Fibroblast of skin of abdomen (primary cell): ENCODE measurements at regions not wholly inside any gene's neighbourhood (a gene's known extent, or its start where the extent isn't known, plus 50 kb on each side); places are given as distances from the start of the nearest gene placed in this dataset.
A peak's percentile ranks its signal among the peaks of the same experiment; 100 is the strongest.
"Not testable (repeated sequence)": the region's sequence is repeated elsewhere in the genome, so short reads cannot be mapped to it uniquely, and the experiment has no call there.

Experiments
- DNase-seq: peaks from one replicate; pipeline ENCODE4 v3.0.0-alpha.2; 2013

GRCh38 chr17:72561680-72562079, 440.9 kb downstream of the SOX9 start:
- no peak for DNase-seq

- DNase-seq = no peak
These were observed 441.9 kb downstream of the SOX9 start for GRCh38 chr17:72562615-72563188.

GRCh38 chr17:72563952-72564351, 443.1 kb downstream of the SOX9 start:
- DNase-seq = no peak

- DNase-seq = no peak
These were observed 444.2 kb downstream of the SOX9 start for GRCh38 chr17:72565006-72565405.

DNA sequence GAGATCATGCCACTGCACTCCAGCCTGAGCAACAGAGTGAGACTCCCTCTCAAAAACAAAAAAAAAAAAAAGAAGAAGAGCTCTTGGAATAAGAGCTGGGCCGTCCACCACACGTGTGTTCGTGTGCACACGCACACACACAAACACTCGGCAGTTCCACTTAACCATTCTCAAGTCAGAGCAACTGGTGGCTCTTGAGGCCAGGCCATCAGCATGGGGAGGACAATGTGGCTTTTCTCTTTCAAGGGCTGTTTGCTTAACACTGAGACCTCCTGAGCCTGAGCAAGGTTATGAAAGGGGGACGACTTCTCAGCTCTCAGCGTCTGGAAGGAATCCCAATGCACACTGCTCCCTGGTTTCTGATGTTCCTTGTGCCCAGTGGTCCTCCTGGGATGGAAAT, 444.9 kb downstream of the SOX9 start:
- no peak for DNase-seq

DNA sequence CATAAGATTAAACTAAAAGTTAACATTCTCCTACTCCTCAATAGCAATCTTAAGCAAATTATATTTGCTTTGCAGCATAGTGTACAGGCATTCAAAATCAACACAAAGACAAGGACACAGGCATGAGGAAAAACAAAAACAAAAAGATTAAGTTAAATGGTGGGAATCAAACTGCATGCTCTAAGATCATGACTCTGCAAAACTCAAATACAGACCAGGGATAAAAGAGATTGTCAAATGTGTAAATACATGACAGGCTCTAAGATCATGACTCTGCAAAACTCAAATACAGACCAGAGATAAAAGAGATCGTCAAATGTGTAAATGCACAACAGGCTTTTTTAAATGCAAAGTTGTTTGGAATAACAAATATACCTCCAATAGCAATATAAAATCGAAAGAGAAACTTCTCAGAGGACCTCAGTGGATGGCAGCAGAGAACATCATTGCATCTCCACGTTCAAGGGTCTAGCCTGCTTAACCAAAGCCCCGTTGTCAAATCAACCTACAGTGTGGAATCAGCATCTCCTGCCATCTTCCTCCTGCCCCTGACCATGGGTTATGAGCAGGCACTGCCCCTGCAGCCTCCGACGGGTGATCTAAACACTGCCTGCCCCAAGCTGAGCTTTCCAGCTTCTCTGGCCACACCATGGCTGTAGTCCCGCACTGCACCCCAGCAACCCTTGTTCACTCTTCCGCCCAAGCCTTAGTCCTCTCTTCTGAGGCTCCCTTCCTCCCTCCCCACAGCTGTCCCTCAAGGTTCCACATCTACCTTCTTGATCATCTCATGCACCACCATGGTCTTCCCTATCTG, 446.1 kb downstream of the SOX9 start:
- DNase-seq = no peak

DNA sequence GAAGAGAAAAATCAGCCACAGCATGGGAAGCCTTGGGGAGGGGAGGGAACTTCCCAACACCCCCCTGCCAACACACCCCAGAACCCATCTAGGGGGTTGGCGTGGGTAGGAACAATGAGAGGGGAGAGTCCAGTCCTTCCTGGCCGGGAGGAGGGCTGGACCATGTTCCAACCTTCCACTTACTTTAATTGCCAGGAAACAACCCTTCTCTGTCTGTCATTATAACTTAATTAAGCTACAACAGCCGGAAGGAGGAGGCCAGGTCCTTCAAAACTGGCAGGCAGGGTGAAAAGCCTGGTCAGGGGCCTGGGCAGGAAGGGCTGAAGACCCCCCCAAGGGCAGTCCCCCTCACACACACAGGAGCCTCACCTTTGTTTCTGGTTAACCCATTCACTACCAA, 447.0 kb downstream of the SOX9 start:
- DNase-seq = no peak

DNA sequence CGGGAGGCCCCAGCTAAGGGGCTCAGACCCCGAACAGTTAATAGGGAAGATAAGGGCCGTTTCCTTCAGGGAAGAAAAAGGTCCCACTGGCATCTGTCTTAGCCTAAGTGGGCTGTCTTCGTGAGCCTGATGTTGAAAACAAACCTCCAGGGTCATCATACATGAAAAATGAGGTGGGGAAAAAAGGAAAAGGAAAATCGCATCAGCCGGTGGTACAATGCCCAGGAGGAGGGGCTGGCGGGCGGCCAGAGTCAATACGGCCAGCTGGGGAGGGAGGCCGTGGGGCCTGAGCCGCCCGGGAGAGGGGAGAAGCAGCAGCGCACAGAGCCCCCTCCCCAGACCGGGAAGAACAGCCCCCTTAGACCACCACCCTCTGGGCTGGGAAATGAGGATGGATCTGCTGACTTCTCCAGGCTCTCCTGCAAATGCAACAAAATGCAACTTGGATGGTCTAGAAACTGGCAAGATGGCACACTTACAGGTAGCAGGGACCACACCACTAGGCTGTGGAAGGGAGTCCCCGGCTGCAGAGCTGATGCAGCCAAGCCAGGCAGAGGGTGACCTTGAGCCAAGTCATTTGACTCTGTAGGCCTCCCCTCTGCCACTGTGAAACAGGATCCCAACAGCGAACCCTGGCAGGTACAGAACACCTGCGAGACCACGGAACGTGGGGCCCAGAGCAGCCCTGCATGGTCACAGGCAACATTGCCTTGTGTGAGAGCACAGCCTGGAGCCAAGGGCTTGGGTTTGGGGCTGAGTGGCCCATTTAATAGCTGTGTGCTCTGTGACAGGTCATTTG, 448.5 kb downstream of the SOX9 start:
- DNase-seq = no peak

- no peak for DNase-seq
These were observed 451.1 kb downstream of the SOX9 start for GRCh38 chr17:72571813-72572396.

DNA sequence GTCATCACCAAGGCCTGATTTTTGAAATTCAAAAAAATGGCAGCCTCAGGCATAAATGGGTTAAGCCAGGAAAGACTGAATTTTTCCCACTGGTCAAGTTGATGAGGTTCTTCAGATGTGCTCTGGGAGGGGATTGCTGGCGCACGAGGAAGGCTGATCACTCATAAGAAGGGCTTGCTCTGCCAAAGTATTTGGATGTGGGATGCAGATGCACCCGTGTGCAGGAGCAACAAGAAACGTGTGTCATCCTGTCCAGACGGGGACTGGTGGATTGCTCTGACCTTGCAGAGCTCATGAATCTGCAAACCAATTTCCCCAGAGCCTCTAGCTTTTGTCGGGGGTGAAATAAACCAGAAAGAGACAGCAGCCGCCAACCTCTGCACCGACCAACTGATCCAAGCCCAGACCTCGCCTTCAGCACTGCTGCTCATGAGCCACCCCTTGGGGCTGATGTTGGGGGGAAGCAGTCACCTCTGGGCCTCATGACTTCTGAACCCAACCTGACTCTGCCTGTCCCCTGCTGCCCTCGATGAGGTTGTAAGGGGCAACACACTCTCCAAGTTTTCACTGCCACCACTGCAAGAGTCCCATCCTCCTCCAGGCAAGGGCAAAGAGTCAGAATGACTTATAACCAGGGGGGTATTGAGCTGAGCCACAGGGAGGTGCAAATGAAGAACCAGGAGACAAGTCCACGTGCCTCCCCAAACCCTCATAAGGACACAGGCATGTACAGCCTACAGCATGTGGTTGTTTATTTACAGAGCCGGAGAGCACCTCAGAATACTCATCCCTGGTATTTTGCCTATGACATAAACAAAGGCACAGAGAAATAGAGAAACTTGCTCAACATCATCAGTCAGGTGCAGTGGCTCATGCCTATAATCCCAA, 452.0 kb downstream of the SOX9 start:
- peak; percentile 24 for DNase-seq

DNA sequence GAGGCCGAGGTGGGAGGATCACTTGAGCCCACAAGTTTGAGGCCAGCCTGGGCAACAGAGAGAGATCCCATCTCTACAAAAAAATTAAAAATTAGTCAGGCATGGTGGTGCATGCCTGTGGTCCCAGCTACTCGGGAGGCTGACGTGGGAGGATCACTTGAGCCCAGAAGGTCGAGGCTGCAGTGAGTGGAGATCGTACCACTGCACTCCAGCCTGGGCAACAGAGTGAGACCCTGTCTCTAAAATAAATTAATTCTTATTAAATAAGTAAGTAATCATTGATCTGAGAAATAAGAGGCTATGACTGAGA, 452.6 kb downstream of the SOX9 start:
- DNase-seq = not testable (repeated sequence)

DNA sequence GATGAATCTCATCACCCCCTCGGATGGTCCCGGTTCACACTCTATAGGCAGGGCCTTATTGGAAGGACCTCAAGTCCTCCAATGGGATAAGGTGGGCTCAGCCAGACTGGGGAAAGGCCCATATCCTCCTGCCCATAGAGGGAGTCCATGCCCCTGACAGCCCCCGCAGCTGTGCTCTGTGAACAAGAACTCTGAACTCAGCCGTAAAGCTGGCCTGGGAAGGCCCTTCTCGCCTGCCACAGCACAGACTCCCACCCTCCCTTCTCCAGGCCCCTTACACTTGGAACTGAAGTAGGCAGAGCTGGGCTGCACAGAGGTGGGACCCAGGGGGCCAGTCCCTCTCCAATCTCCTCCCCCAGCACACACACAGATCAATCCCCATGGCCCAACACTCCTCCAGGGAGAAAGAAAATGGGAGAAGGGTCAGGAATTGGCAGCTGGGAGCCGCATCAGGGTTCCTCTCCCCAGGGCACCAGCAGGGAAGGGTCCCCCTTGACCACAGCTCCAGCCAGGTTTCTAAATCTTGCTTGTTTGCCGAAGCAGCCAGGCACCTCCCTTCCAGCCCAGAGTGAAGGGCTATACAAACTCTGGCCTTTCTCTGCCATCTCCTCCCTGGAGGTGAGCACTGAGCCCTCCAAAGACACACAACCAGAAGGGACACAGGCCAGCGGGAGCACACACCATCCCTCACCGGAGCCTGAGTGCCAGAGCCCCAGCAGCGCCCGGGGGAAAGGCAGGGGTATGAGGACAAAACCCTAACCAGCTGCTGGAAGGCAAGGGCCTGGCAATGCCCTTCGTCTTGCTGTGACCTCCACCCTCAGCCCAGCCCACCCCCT, 454.1 kb downstream of the SOX9 start:
- no peak for DNase-seq

DNA sequence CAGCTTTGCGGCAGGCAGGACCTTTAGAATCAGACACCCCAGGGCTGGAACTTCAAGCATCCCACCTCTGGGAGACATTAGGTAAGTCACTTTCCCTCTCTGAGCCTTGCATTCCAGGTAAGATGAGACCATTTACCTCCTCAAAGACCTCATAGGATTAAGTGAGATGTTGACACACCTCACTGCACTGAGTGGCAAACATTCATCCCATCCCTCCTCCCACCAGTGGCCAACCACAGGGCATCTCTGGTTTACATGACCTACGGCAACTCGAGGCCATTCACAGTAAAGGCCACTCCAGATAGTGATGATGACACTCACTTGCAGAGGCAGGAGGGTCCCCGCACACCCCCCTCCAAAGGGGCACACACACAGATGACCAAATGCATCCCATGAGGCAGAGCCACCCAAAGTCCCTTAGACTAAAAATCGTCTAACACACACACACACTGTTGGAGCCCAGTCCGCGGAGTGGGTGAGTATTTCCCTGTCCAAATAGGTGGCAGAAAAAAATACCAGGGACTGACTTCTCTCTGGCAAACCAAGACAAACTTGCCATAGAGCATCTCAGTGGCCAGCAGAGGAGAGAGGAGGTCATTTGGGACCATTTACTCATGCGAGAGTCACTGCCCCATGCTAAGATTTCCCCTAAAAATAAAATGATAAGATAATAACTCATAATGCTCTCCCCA, 454.9 kb downstream of the SOX9 start:
- DNase-seq = no peak

DNA sequence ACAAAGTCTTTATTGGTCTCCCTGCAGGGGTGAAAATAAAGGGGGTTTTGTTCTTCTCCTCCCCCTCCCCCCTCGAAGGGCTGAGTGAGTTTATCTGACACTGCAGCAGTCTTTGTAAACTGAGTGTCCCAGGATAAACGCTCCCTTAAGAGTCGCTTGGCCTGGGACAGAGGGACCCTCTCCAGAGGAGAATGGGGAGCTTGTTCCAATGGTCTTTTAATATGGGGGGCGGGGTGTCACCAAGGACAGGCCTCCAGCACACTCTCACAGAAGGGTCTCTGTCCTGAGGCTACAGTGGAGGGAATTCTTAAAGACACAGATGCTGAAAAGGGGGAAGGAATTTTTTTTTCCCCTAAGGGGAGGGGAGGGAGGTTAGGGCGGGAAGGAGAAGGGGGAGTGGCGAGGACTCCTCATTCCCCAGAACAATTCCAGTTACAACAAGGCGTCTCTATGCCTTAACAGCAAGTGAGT, 455.5 kb downstream of the SOX9 start:
- DNase-seq = no peak

GRCh38 chr17:72578817-72579470, 458.1 kb downstream of the SOX9 start:
- DNase-seq = no peak

GRCh38 chr17:72579990-72580320, 459.1 kb downstream of the SOX9 start:
- DNase-seq = no peak

- DNase-seq = no peak
These were observed 459.7 kb downstream of the SOX9 start for GRCh38 chr17:72580321-72581127.

GRCh38 chr17:72587156-72587555, 466.3 kb downstream of the SOX9 start:
- DNase-seq = no peak

DNA sequence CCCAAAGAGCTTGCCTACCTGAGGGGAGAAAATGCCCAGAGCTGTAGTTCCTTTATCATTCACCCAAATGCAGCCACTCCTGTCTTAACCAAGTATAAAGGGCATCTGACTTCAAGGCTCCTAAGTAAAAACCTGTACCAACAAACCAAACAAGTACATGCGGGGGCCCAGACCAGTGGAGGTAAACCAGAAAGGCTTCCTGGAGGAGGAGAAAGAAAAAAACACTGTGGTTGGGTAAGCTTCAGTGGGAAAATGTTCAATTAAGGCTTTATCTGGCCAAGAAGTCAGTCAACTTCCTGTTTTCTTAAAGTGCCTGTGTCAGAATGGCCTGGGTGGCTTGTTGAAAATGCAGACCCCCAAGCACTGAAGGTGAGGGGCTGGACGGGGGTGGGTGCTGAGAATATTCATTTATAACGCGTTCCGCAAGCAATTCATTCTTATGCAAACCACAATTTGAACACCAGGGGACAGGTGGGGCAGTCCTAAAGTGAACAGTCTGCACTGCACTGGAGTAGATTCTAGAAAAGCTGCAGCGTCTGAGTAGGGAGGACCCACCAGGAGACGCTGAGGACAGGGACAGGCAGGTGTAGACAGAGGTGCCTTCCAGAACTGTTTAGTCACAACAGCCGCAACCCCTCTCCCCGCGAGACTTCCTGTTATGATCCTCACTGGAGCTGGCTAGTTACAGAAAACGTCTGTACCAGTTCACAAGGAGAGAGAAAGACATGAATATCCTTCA, 467.1 kb downstream of the SOX9 start:
- peak; percentile 16 for DNase-seq
